H1 (cell line): ENCODE measurements at regions not wholly inside any gene's neighbourhood (a gene's known extent, or its start where the extent isn't known, plus 50 kb on each side); places are given as distances from the start of the nearest gene placed in this dataset.

Experiments used
- CTCF ChIA-PET: fragments of 300-600 bp; sonication (Branson Sonifier 250); formaldehyde crosslinking; loops from one replicate; lab custom pipeline; 2021; ENCODE audit not compliant: partially characterized antibody; lab: Charles Lee
- POLR2A ChIA-PET: fragments of 300-600 bp; sonication (Branson Sonifier 250); formaldehyde crosslinking; loops from one replicate; lab custom pipeline; 2021; ENCODE audit warnings: inconsistent platforms; ENCODE audit not compliant: partially characterized antibody; lab: Charles Lee
- DNase-seq, 2 experiments: peaks; one replicate each; pipeline versions ENCODE4 v3.0.0 to v3.0.0-alpha.2; 2010 to 2022; ENCODE audit warnings: low spot score in 2 of 2, low read depth in 1 of 2, mixed read lengths in 1 of 2
- FAIRE-seq: peaks from 2 replicates; lab custom pipeline; 2011; peaks lifted over from hg19 to GRCh38; lab: Jason Lieb, UNC
- H2AFZ ChIP-seq: 2 replicates; pipeline ENCODE4 v1.8.1; 2012; ENCODE audit warnings: low read length, inconsistent platforms
- H2AK5ac ChIP-seq: 2 replicates; pipeline ENCODE4 v1.6.1; 2013; ENCODE audit warnings: low read depth, low read length
- H2BK120ac ChIP-seq: replicated peaks from 2 replicates; pipeline ENCODE3; 2013; ENCODE audit warnings: low read depth, low read length, inconsistent platforms
- H2BK12ac ChIP-seq: 2 replicates; pipeline ENCODE4 v1.6.1; 2013; ENCODE audit warnings: low read depth, low read length
- H2BK15ac ChIP-seq: 2 replicates; pipeline ENCODE4 v1.6.1; 2013; ENCODE audit warnings: low read length
- H2BK20ac ChIP-seq: 2 replicates; pipeline ENCODE4 v1.6.1; 2013; ENCODE audit warnings: low read length
- H2BK5ac ChIP-seq: 2 replicates; pipeline ENCODE4 v1.6.1; 2013; ENCODE audit warnings: low read depth, low read length
- H3K14ac ChIP-seq: 2 replicates; pipeline ENCODE4 v1.6.1; 2013; ENCODE audit warnings: inconsistent platforms; ENCODE audit not compliant: insufficient read length
- H3K18ac ChIP-seq: 2 replicates; pipeline ENCODE4 v1.6.1; 2013; ENCODE audit warnings: low read length; ENCODE audit errors: extremely low read depth
- H3K23ac ChIP-seq: 2 replicates; pipeline ENCODE4 v1.6.1; 2013; ENCODE audit warnings: inconsistent platforms; ENCODE audit not compliant: insufficient read length
- H3K23me2 ChIP-seq: 2 replicates; pipeline ENCODE4 v1.6.1; 2013; ENCODE audit warnings: low read depth, low read length
- H3K27ac ChIP-seq: 2 replicates; pipeline ENCODE4 v1.6.1; 2011; ENCODE audit warnings: low read depth, low read length, inconsistent platforms
- H3K27me3 ChIP-seq, 4 experiments: replicated peaks in 1 of 4; 1 replicate in 1 of 4; 2 replicates in 3 of 4; pipeline versions ENCODE4 v1.6.1 to v1.8.1; 2011 to 2013; ENCODE audit warnings: low read length in 3 of 4, mild to moderate bottlenecking in 3 of 4, inconsistent platforms in 2 of 4, mixed read lengths in 2 of 4, moderate library complexity in 1 of 4; ENCODE audit not compliant: control insufficient read depth in 3 of 4, insufficient read depth in 3 of 4; ENCODE audit errors: extremely low read depth in 1 of 4
- H3K36me3 ChIP-seq, 4 experiments: 2 replicates each; pipeline versions ENCODE4 v1.6.1 to v1.8.1; 2011 to 2013; ENCODE audit warnings: mild to moderate bottlenecking in 4 of 4, low read length in 3 of 4, moderate library complexity in 2 of 4, control low read depth in 1 of 4, inconsistent platforms in 1 of 4; ENCODE audit not compliant: insufficient read depth in 4 of 4, control insufficient read depth in 2 of 4
- H3K4ac ChIP-seq: replicated peaks from 2 replicates; pipeline ENCODE3; 2013; ENCODE audit warnings: low read length, low read depth, mixed read lengths, inconsistent platforms; ENCODE audit not compliant: insufficient read length
- H3K4me1 ChIP-seq, 4 experiments: replicated peaks in 1 of 4; 1 replicate in 1 of 4; 2 replicates in 3 of 4; pipeline versions ENCODE4 v1.6.1 to v1.8.1; 2011 to 2013; ENCODE audit warnings: low read length in 3 of 4, inconsistent platforms in 2 of 4, mixed read lengths in 1 of 4; ENCODE audit not compliant: insufficient read depth in 4 of 4, control insufficient read depth in 3 of 4
- H3K4me2 ChIP-seq, 2 experiments: 2 replicates each; pipeline versions ENCODE4 v1.6.1 to v1.8.1; 2011 to 2013; ENCODE audit warnings: low read depth in 2 of 2, low read length in 2 of 2, control low read depth in 1 of 2, inconsistent platforms in 1 of 2, mild to moderate bottlenecking in 1 of 2; ENCODE audit not compliant: insufficient read depth in 1 of 2
- H3K4me3 ChIP-seq, 4 experiments: fragments of 200-600, 300-600 bp in 1 of 4; sonication (generic), shearing (Covaris generic), sonication (Bioruptor Twin) in 1 of 4; 2 replicates each; pipeline versions ENCODE4 v1.5.1 to v1.8.1; 2011 to 2016; ENCODE audit warnings: low read length in 4 of 4, low read depth in 3 of 4, control low read depth in 2 of 4, inconsistent platforms in 2 of 4, mild to moderate bottlenecking in 2 of 4, mixed read lengths in 1 of 4, moderate library complexity in 1 of 4; ENCODE audit not compliant: insufficient read depth in 2 of 4; ENCODE audit errors: extremely low read depth in 1 of 4
- H3K56ac ChIP-seq: replicated peaks from 2 replicates; pipeline ENCODE3; 2013; ENCODE audit warnings: low read depth, mild to moderate bottlenecking, mixed read lengths, low read length, inconsistent platforms; ENCODE audit not compliant: insufficient read length
- H3K79me1 ChIP-seq: 2 replicates; pipeline ENCODE4 v1.6.1; 2013; ENCODE audit warnings: low read depth, low read length, control low read depth
- H3K79me2 ChIP-seq, 2 experiments: 2 replicates each; pipeline versions ENCODE4 v1.6.1 to v1.8.1; 2012 to 2013; ENCODE audit warnings: low read length in 2 of 2, mild to moderate bottlenecking in 2 of 2, inconsistent platforms in 1 of 2; ENCODE audit not compliant: insufficient read depth in 2 of 2, control insufficient read depth in 1 of 2
- H3K9ac ChIP-seq, 4 experiments: replicated peaks in 1 of 4; 1 replicate in 1 of 4; 2 replicates in 3 of 4; pipeline versions ENCODE4 v1.6.1 to v1.8.1; 2011 to 2013; ENCODE audit warnings: low read depth in 3 of 4, low read length in 3 of 4, control low read depth in 2 of 4, mild to moderate bottlenecking in 2 of 4, moderate library complexity in 2 of 4, inconsistent platforms in 1 of 4; ENCODE audit errors: extremely low read depth in 1 of 4
- H3K9me3 ChIP-seq, 2 experiments: 2 replicates each; pipeline versions ENCODE4 v1.6.1 to v1.8.1; 2012 to 2013; ENCODE audit warnings: mild to moderate bottlenecking in 2 of 2, moderate library complexity in 2 of 2, control low read depth in 1 of 2, inconsistent platforms in 1 of 2, low read depth in 1 of 2, low read length in 1 of 2, mixed read lengths in 1 of 2; ENCODE audit not compliant: insufficient read depth in 2 of 2
- H4K20me1 ChIP-seq, 2 experiments: replicated peaks in 1 of 2; 2 replicates each; pipeline versions ENCODE3 to v1.8.1; 2011 to 2013; ENCODE audit warnings: inconsistent platforms in 2 of 2, low read length in 2 of 2, mild to moderate bottlenecking in 1 of 2; ENCODE audit not compliant: insufficient read depth in 2 of 2, control insufficient read depth in 1 of 2
- H4K5ac ChIP-seq: 2 replicates; pipeline ENCODE4 v1.6.1; 2013; ENCODE audit warnings: low read length, low read depth, mixed read lengths, inconsistent platforms; ENCODE audit not compliant: insufficient read length
- H4K8ac ChIP-seq: 2 replicates; pipeline ENCODE4 v1.8.0; 2013; ENCODE audit warnings: mild to moderate bottlenecking, moderate library complexity, low read length, inconsistent platforms; ENCODE audit not compliant: insufficient read depth; ENCODE audit errors: extremely low read depth
- H4K91ac ChIP-seq: replicated peaks from 2 replicates; pipeline ENCODE3; 2013; ENCODE audit warnings: low read length, mixed read lengths, inconsistent platforms; ENCODE audit not compliant: insufficient read length
- CEBPB ChIP-seq: IDR thresholded peaks from 2 replicates; pipeline ENCODE4 v1.6.1; 2012; ENCODE audit warnings: low read depth, low read length
- CHD2 ChIP-seq: IDR thresholded peaks from 2 replicates; pipeline ENCODE4 v1.6.1; 2012; ENCODE audit warnings: low read length, improper control_type of control experiment
- CREB1 ChIP-seq: IDR thresholded peaks from 2 replicates; pipeline ENCODE4 v1.6.1; 2012; ENCODE audit warnings: inconsistent platforms
- EZH2 ChIP-seq: fragments of 200-600 bp; sonication (generic); IDR thresholded peaks from 2 replicates; pipeline ENCODE4 v1.7.1; 2012; ENCODE audit warnings: low read depth, mild to moderate bottlenecking, moderate library complexity, low read length, inconsistent platforms; ENCODE audit not compliant: severe bottlenecking
- FOSL1 ChIP-seq: IDR thresholded peaks from 2 replicates; pipeline ENCODE4 v1.6.1; 2011; ENCODE audit warnings: mild to moderate bottlenecking, low read depth, low read length, moderate library complexity; ENCODE audit not compliant: insufficient read depth
- KDM4A ChIP-seq: IDR thresholded peaks from one replicate; pipeline ENCODE4 v1.7.1; 2012; ENCODE audit warnings: low read depth, mild to moderate bottlenecking, moderate library complexity, low read length, inconsistent platforms; ENCODE audit not compliant: severe bottlenecking
- KDM5A ChIP-seq: fragments of 200-600 bp; IDR thresholded peaks from 2 replicates; pipeline ENCODE4 v1.7.1; 2012; ENCODE audit warnings: mild to moderate bottlenecking, low read length, inconsistent platforms, mixed read lengths
- PHF8 ChIP-seq: fragments of 200-600 bp; sonication (generic); conservative IDR thresholded peaks from 2 replicates; pipeline ENCODE4 v1.7.1; 2012; ENCODE audit warnings: low read depth, mild to moderate bottlenecking, inconsistent platforms, low read length, moderate library complexity
- RBBP5 ChIP-seq: IDR thresholded peaks from 2 replicates; pipeline ENCODE4 v1.7.1; 2012; ENCODE audit warnings: low read depth, mild to moderate bottlenecking, inconsistent platforms, low read length, moderate library complexity, borderline replicate concordance
- RFX5 ChIP-seq: IDR thresholded peaks from 2 replicates; pipeline ENCODE4 v1.6.1; 2011; ENCODE audit warnings: low read depth, low read length, improper control_type of control experiment, borderline replicate concordance
- RNF2 ChIP-seq: fragments of 200-900, 300-1000 bp; sonication (generic); IDR thresholded peaks from 2 replicates; pipeline ENCODE4 v1.7.1; 2016; ENCODE audit warnings: borderline replicate concordance, low read depth, mild to moderate bottlenecking, antibody characterized with exemption, low read length; ENCODE audit not compliant: poor library complexity, severe bottlenecking; ENCODE audit errors: missing control alignments
- SIRT6 ChIP-seq: IDR thresholded peaks from one replicate; pipeline ENCODE4 v1.7.1; 2012; ENCODE audit warnings: low read length, inconsistent platforms
- TAF1 ChIP-seq: IDR thresholded peaks from 2 replicates; pipeline ENCODE4 v1.6.1; 2011; ENCODE audit warnings: mild to moderate bottlenecking, low read depth, low read length
- TCF12 ChIP-seq: IDR thresholded peaks from 2 replicates; pipeline ENCODE4 v1.6.1; 2011; ENCODE audit warnings: low read depth, mild to moderate bottlenecking, low read length
- TF ChIP-seq, protein P1 (sequence below): IDR thresholded peaks from 2 replicates; pipeline ENCODE4 v1.6.1; 2012; ENCODE audit warnings: inconsistent platforms
- TF ChIP-seq, protein P2 (sequence below): IDR thresholded peaks from 2 replicates; pipeline ENCODE4 v1.6.1; 2012; ENCODE audit warnings: inconsistent platforms

DNA sequence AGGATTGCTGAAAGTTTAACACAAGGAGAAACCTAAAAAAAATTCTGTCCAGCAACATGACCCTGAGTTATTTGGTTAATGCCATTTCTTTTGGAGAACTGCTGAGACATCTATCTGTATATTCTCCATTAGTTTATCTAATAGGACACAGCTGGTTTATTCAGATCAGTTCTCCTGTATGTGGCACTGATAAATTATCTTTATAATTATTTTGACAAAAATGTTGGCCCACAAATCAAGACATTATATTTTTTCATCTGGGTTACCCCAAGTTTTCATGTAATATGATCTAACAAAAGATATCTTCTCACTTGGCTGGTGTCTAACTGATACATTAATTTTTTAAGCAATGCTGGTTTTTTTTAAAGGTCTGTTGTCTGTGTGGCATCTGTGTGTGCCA lies 231.4 kb downstream of the KLF12 start:
- ChIA-PET CTCF (no interaction called here), POLR2A (no interaction called here)
- no peaks in the 10 kb centered on the region; the same call in 1 of the 2 replicates for H3K79me1 ChIP-seq
- TF ChIP-seq EZH2 (no peak), FOSL1 (no peak), RFX5 (no peak), KDM4A (no peak), RNF2 (no peak), TAF1 (no peak), PHF8 (no peak), CHD2 (no peak), SIRT6 (no peak), CEBPB (no peak), KDM5A (no peak), CREB1 (no peak), RBBP5 (no peak), TCF12 (no peak)
- TF ChIP-seq, protein P1, sequence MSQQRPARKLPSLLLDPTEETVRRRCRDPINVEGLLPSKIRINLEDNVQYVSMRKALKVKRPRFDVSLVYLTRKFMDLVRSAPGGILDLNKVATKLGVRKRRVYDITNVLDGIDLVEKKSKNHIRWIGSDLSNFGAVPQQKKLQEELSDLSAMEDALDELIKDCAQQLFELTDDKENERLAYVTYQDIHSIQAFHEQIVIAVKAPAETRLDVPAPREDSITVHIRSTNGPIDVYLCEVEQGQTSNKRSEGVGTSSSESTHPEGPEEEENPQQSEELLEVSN, result no peak
- TF ChIP-seq, protein P2, sequence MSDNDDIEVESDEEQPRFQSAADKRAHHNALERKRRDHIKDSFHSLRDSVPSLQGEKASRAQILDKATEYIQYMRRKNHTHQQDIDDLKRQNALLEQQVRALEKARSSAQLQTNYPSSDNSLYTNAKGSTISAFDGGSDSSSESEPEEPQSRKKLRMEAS, result no peak

More for the DNA sequence above, 231.4 kb downstream of the KLF12 start:
- no peaks in the 10 kb centered on the region; the same call in 1 of the 2 replicates for H3K23me2 ChIP-seq
- H4K5ac ChIP-seq, result no peak overlapping the region
- H3K18ac ChIP-seq, result no peak overlapping the region
- no peak overlapping the region for H2BK120ac ChIP-seq
- no peak overlapping the region for H2BK20ac ChIP-seq
- no peak overlapping the region for H4K91ac ChIP-seq
- H3K4me2 ChIP-seq, result no peak overlapping the region
- no peaks in the 10 kb centered on the region for H3K9me3 ChIP-seq
- no peaks in the 10 kb centered on the region for H3K36me3 ChIP-seq
- no peak overlapping the region for H2AK5ac ChIP-seq
- H3K23ac ChIP-seq, result no peak overlapping the region
- FAIRE-seq, result no peak
- H2BK5ac ChIP-seq, result no peak overlapping the region
- no peak overlapping the region for H3K9ac ChIP-seq
- H3K4ac ChIP-seq, result no peak overlapping the region
- H4K20me1 ChIP-seq, result peaks cover 0 to 3% of the 10 kb centered on the region in 2 experiments
- no peak overlapping the region for H3K4me3 ChIP-seq
- no peaks in the 10 kb centered on the region for H3K79me2 ChIP-seq
- no peak overlapping the region for H2AFZ ChIP-seq
- no peaks in the 10 kb centered on the region for H3K4me1 ChIP-seq
- no peak overlapping the region for H3K27ac ChIP-seq
- H2BK15ac ChIP-seq, result no peak overlapping the region
- no peak for DNase-seq
- H3K27me3 ChIP-seq, result peaks cover 0 to 7% (median 5%) of the 10 kb centered on the region in 4 experiments; a peak in 4 of 7 replicates
- H2BK12ac ChIP-seq, result no peak overlapping the region
- no peak overlapping the region for H3K56ac ChIP-seq
- H3K14ac ChIP-seq, result no peak overlapping the region
- no peak overlapping the region for H4K8ac ChIP-seq
